ENCODE measurements at regions not wholly inside any gene's neighbourhood (a gene's known extent, or its start where the extent isn't known, plus 50 kb on each side); places are given as distances from the start of the nearest gene placed in this dataset.

GRCh38 chr2:15833731-15834130 lies 106.6 kb upstream of the MYCN start:
- TF ChIP-seq CTCF (IDR thresholded peaks at IDR 0.05) (no peak), POLR2A (IDR thresholded peaks at IDR 0.05) (no peak)

Data from thyroid gland (tissue), 4 donors.